WTC11 (cell line): ENCODE measurements at regions not wholly inside any gene's neighbourhood (a gene's known extent, or its start where the extent isn't known, plus 50 kb on each side); places are given as distances from the start of the nearest gene placed in this dataset.

Experiments used
- ATAC-seq: fragments of 200-7000 bp; cut with Tn5 transposase; 2 replicates; pipeline ENCODE4 v1.10.0; 2021; ENCODE audit warnings: mild to moderate bottlenecking, moderate library complexity
- CTCF ChIA-PET: fragments of 300-600 bp; sonication (Branson Sonifier 250); formaldehyde crosslinking; loops from one replicate; lab custom pipeline; 2021; ENCODE audit warnings: antibody characterized with exemption; lab: Charles Lee
- POLR2A ChIA-PET: fragments of 350-600 bp; sonication (Branson Sonifier 250); formaldehyde crosslinking; loops from one replicate; lab custom pipeline; 2021; ENCODE audit warnings: antibody characterized with exemption; lab: Charles Lee
- DNase-seq: peaks from one replicate; pipeline ENCODE4 v3.0.0; 2021; ENCODE audit warnings: low spot score
- H3K27ac Mint-ChIP-seq: 2 replicates; pipeline ENCODE4 v1.8.0; 2021; ENCODE audit warnings: mixed read lengths
- H3K27me3 Mint-ChIP-seq: 2 replicates; pipeline ENCODE4 v1.8.0; 2021; ENCODE audit warnings: low read depth, mild to moderate bottlenecking, moderate library complexity, mixed read lengths
- H3K36me3 Mint-ChIP-seq: 2 replicates; pipeline ENCODE4 v1.8.0; 2021; ENCODE audit warnings: mixed read lengths
- H3K4me1 Mint-ChIP-seq: 2 replicates; pipeline ENCODE4 v1.8.0; 2022; ENCODE audit warnings: mixed read lengths
- H3K4me3 Mint-ChIP-seq: 2 replicates; pipeline ENCODE4 v1.8.0; 2021; ENCODE audit warnings: mild to moderate bottlenecking, moderate library complexity, mixed read lengths
- H3K9me3 Mint-ChIP-seq: 2 replicates; pipeline ENCODE4 v1.8.0; 2021; ENCODE audit warnings: mixed read lengths
- E2F4 ChIP-seq: sonication (generic); formaldehyde crosslinking; IDR thresholded peaks from 2 replicates; pipeline ENCODE4 v1.8.1; 2022; ENCODE audit warnings: low read depth, mild to moderate bottlenecking, moderate library complexity, missing genetic modification reagents, borderline replicate concordance
- E2F5 ChIP-seq: sonication (generic); formaldehyde crosslinking; IDR thresholded peaks from 2 replicates; pipeline ENCODE4 v1.8.1; 2022; ENCODE audit warnings: mild to moderate bottlenecking, moderate library complexity, missing genetic modification reagents
- ELF4 ChIP-seq: sonication (generic); formaldehyde crosslinking; IDR thresholded peaks from 2 replicates; pipeline ENCODE4 v1.8.1; 2022; ENCODE audit warnings: low read depth, mild to moderate bottlenecking, moderate library complexity, missing genetic modification reagents
- ESRRA ChIP-seq: sonication (generic); formaldehyde crosslinking; IDR thresholded peaks from 2 replicates; pipeline ENCODE4 v1.8.1; 2022; ENCODE audit warnings: mild to moderate bottlenecking, missing genetic modification reagents, borderline replicate concordance
- FOXK1 ChIP-seq: sonication (generic); formaldehyde crosslinking; IDR thresholded peaks from 2 replicates; pipeline ENCODE4 v1.8.0; 2022; ENCODE audit warnings: mild to moderate bottlenecking, moderate library complexity, missing genetic modification reagents
- FOXP1 ChIP-seq: sonication (generic); formaldehyde crosslinking; IDR thresholded peaks from 2 replicates; pipeline ENCODE4 v1.8.0; 2022; ENCODE audit warnings: missing genetic modification reagents, mild to moderate bottlenecking, moderate library complexity, borderline replicate concordance
- GABPB1 ChIP-seq: sonication (generic); formaldehyde crosslinking; IDR thresholded peaks from 2 replicates; pipeline ENCODE4 v1.8.1; 2023; ENCODE audit warnings: mild to moderate bottlenecking, missing genetic modification reagents
- IRF2 ChIP-seq: sonication (generic); formaldehyde crosslinking; IDR thresholded peaks from 2 replicates; pipeline ENCODE4 v1.8.0; 2022; ENCODE audit warnings: low read depth, missing genetic modification reagents, borderline replicate concordance
- JAZF1 ChIP-seq: fragments of 250-450 bp; sonication (Bioruptor Pico); IDR thresholded peaks from 2 replicates; pipeline ENCODE4 v1.9.0; 2021; ENCODE audit warnings: moderate library complexity, mild to moderate bottlenecking, inconsistent platforms
- KAT7 ChIP-seq: sonication (generic); formaldehyde crosslinking; IDR thresholded peaks from 2 replicates; pipeline ENCODE4 v1.8.1; 2023; ENCODE audit warnings: missing genetic modification reagents, mild to moderate bottlenecking, borderline replicate concordance
- MYBL2 ChIP-seq: sonication (generic); formaldehyde crosslinking; IDR thresholded peaks from 2 replicates; pipeline ENCODE4 v1.8.1; 2023; ENCODE audit warnings: mild to moderate bottlenecking, moderate library complexity, missing genetic modification reagents
- NFYB ChIP-seq: sonication (generic); formaldehyde crosslinking; conservative IDR thresholded peaks from 2 replicates; pipeline ENCODE4 v1.8.0; 2022; ENCODE audit warnings: low read depth, missing genetic modification reagents
- NR1H2 ChIP-seq: sonication (generic); formaldehyde crosslinking; IDR thresholded peaks from 2 replicates; pipeline ENCODE4 v1.9.0; 2021; ENCODE audit warnings: mild to moderate bottlenecking, moderate library complexity, missing genetic modification reagents
- NR2C2 ChIP-seq: sonication (generic); formaldehyde crosslinking; IDR thresholded peaks from 2 replicates; pipeline ENCODE4 v1.8.0; 2022; ENCODE audit warnings: mild to moderate bottlenecking, missing genetic modification reagents
- NR3C1 ChIP-seq: sonication (generic); formaldehyde crosslinking; conservative IDR thresholded peaks from 2 replicates; pipeline ENCODE4 v1.8.1; 2023; ENCODE audit warnings: low read depth, mild to moderate bottlenecking, missing genetic modification reagents
- PRRX2 ChIP-seq: fragments of 250-450 bp; sonication (Bioruptor Pico); IDR thresholded peaks from 2 replicates; pipeline ENCODE4 v1.8.0; 2021; ENCODE audit warnings: mild to moderate bottlenecking
- RELA ChIP-seq: sonication (generic); formaldehyde crosslinking; IDR thresholded peaks from 2 replicates; pipeline ENCODE4 v1.8.1; 2022; ENCODE audit warnings: missing genetic modification reagents, mild to moderate bottlenecking, borderline replicate concordance
- SMAD3 ChIP-seq: sonication (generic); formaldehyde crosslinking; IDR thresholded peaks from 2 replicates; pipeline ENCODE4 v1.8.0; 2022; ENCODE audit warnings: missing genetic modification reagents, mild to moderate bottlenecking, borderline replicate concordance
- SP1 ChIP-seq: sonication (generic); formaldehyde crosslinking; conservative IDR thresholded peaks from 2 replicates; pipeline ENCODE4 v1.8.1; 2022; ENCODE audit warnings: missing genetic modification reagents
- USF1 ChIP-seq: sonication (generic); formaldehyde crosslinking; IDR thresholded peaks from 2 replicates; pipeline ENCODE4 v1.8.0; 2022; ENCODE audit warnings: mild to moderate bottlenecking, missing genetic modification reagents
- ZNF232 ChIP-seq: sonication (generic); formaldehyde crosslinking; IDR thresholded peaks from 2 replicates; pipeline ENCODE4 v1.8.0; 2022; ENCODE audit warnings: mild to moderate bottlenecking, missing genetic modification reagents
- ZNF671 ChIP-seq: fragments of 250-450 bp; sonication (Bioruptor Pico); IDR thresholded peaks from 2 replicates; pipeline ENCODE4 v1.8.0; 2021; ENCODE audit warnings: mild to moderate bottlenecking
- TF ChIP-seq, protein P1 (sequence below): sonication (generic); formaldehyde crosslinking; IDR thresholded peaks from 2 replicates; pipeline ENCODE4 v1.8.0; 2023; ENCODE audit warnings: missing genetic modification reagents
- TF ChIP-seq, protein P2 (sequence below): sonication (generic); formaldehyde crosslinking; IDR thresholded peaks from 2 replicates; pipeline ENCODE4 v1.8.0; 2022; ENCODE audit warnings: mild to moderate bottlenecking, missing genetic modification reagents
- TF ChIP-seq, protein P3 (sequence below): fragments of 250-450 bp; sonication (Bioruptor Pico); IDR thresholded peaks from 2 replicates; pipeline ENCODE4 v1.9.0; 2021; ENCODE audit warnings: mild to moderate bottlenecking, borderline replicate concordance
- TF ChIP-seq, protein P4 (sequence below): sonication (generic); formaldehyde crosslinking; IDR thresholded peaks from 2 replicates; pipeline ENCODE4 v1.8.1; 2023; ENCODE audit warnings: mild to moderate bottlenecking, missing genetic modification reagents, moderate library complexity

GRCh38 chr5:133691448-133691847, 79.1 kb upstream of the FSTL4 start:
- Mint-ChIP-seq H3K27me3 (no peaks in the 10 kb centered on the region; the same call in 1 of the 2 replicates), H3K27ac (no peak overlapping the region), H3K4me3 (no peak overlapping the region)
- ChIA-PET POLR2A (no interaction called here), CTCF (interaction anchor here (1.1 kb wide), 1 partner anchor 10 kb away, joined by 3 read pairs; no protein-coding TSS in a partner anchor)
- no peak for TF ChIP-seq SMAD3
- TF ChIP-seq, protein P1, sequence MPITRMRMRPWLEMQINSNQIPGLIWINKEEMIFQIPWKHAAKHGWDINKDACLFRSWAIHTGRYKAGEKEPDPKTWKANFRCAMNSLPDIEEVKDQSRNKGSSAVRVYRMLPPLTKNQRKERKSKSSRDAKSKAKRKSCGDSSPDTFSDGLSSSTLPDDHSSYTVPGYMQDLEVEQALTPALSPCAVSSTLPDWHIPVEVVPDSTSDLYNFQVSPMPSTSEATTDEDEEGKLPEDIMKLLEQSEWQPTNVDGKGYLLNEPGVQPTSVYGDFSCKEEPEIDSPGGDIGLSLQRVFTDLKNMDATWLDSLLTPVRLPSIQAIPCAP (CRISPR knock-in tag): no peak
- TF ChIP-seq RELA (CRISPR knock-in tag): no peak
- no peak for TF ChIP-seq MYBL2 (CRISPR knock-in tag)
- TF ChIP-seq E2F4: no peak
- no peak for TF ChIP-seq ELF4 (CRISPR knock-in tag)
- TF ChIP-seq PRRX2 (CRISPR knock-in tag): no peak
- TF ChIP-seq, protein P2, sequence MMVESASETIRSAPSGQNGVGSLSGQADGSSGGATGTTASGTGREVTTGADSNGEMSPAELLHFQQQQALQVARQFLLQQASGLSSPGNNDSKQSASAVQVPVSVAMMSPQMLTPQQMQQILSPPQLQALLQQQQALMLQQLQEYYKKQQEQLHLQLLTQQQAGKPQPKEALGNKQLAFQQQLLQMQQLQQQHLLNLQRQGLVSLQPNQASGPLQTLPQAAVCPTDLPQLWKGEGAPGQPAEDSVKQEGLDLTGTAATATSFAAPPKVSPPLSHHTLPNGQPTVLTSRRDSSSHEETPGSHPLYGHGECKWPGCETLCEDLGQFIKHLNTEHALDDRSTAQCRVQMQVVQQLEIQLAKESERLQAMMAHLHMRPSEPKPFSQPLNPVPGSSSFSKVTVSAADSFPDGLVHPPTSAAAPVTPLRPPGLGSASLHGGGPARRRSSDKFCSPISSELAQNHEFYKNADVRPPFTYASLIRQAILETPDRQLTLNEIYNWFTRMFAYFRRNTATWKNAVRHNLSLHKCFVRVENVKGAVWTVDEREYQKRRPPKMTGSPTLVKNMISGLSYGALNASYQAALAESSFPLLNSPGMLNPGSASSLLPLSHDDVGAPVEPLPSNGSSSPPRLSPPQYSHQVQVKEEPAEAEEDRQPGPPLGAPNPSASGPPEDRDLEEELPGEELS (CRISPR knock-in tag): no peak
- no peak for TF ChIP-seq NFYB (CRISPR knock-in tag)
- TF ChIP-seq NR3C1 (CRISPR knock-in tag): no peak
- TF ChIP-seq KAT7: no peak
- TF ChIP-seq ESRRA: no peak
- TF ChIP-seq SP1 (CRISPR knock-in tag): no peak
- no peak for TF ChIP-seq GABPB1 (CRISPR knock-in tag)
- no peak for TF ChIP-seq NR2C2
- TF ChIP-seq E2F5 (CRISPR knock-in tag): no peak
- no peak for TF ChIP-seq USF1 (CRISPR knock-in tag)
- no peak for TF ChIP-seq FOXP1 (CRISPR knock-in tag)
- no peak for TF ChIP-seq JAZF1 (CRISPR knock-in tag)
- TF ChIP-seq, all 79 proteins: peak for 0
- no peaks in the 10 kb centered on the region for H3K36me3 Mint-ChIP-seq
- no peak for ATAC-seq
- DNase-seq: no peak
- H3K4me1 Mint-ChIP-seq: no peaks in the 10 kb centered on the region
- no peaks in the 10 kb centered on the region for H3K9me3 Mint-ChIP-seq

DNA sequence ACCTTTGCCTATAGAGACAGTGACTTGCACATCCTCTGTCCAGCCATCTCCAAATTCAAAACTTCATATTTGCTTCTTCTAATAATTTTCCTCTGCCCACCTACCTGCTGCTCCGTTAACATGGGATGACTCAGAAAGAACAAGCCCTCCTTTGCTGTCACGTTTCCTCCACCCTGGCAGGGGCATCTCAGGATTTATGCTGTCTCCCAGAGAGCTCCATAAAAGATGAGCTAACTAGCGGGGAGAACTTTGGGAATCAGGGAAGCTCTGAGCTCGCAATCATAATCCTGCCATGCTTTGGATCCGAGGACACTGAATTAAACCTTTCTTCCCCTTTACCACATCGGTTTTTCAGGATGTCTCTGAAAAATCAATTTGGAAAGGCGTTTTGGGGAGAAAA, 78.4 kb upstream of the FSTL4 start:
- H3K27me3 Mint-ChIP-seq: no peaks in the 10 kb centered on the region; the same call in 1 of the 2 replicates
- ChIA-PET POLR2A (no interaction called here), CTCF (interaction anchor here (1.1 kb wide), 1 partner anchor 9 kb away, joined by 3 read pairs; no protein-coding TSS in a partner anchor)
- no peak for ATAC-seq
- H3K4me3 Mint-ChIP-seq: no peak overlapping the region
- no peaks in the 10 kb centered on the region for H3K9me3 Mint-ChIP-seq
- no peaks in the 10 kb centered on the region for H3K36me3 Mint-ChIP-seq
- no peak overlapping the region for H3K27ac Mint-ChIP-seq
- no peak for DNase-seq
- H3K4me1 Mint-ChIP-seq: no peaks in the 10 kb centered on the region
- TF ChIP-seq, protein P3, sequence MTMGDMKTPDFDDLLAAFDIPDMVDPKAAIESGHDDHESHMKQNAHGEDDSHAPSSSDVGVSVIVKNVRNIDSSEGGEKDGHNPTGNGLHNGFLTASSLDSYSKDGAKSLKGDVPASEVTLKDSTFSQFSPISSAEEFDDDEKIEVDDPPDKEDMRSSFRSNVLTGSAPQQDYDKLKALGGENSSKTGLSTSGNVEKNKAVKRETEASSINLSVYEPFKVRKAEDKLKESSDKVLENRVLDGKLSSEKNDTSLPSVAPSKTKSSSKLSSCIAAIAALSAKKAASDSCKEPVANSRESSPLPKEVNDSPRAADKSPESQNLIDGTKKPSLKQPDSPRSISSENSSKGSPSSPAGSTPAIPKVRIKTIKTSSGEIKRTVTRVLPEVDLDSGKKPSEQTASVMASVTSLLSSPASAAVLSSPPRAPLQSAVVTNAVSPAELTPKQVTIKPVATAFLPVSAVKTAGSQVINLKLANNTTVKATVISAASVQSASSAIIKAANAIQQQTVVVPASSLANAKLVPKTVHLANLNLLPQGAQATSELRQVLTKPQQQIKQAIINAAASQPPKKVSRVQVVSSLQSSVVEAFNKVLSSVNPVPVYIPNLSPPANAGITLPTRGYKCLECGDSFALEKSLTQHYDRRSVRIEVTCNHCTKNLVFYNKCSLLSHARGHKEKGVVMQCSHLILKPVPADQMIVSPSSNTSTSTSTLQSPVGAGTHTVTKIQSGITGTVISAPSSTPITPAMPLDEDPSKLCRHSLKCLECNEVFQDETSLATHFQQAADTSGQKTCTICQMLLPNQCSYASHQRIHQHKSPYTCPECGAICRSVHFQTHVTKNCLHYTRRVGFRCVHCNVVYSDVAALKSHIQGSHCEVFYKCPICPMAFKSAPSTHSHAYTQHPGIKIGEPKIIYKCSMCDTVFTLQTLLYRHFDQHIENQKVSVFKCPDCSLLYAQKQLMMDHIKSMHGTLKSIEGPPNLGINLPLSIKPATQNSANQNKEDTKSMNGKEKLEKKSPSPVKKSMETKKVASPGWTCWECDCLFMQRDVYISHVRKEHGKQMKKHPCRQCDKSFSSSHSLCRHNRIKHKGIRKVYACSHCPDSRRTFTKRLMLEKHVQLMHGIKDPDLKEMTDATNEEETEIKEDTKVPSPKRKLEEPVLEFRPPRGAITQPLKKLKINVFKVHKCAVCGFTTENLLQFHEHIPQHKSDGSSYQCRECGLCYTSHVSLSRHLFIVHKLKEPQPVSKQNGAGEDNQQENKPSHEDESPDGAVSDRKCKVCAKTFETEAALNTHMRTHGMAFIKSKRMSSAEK (CRISPR knock-in tag): no peak
- TF ChIP-seq NR1H2 (CRISPR knock-in tag): no peak
- no peak for TF ChIP-seq ZNF671
- TF ChIP-seq ZNF232 (CRISPR knock-in tag): no peak
- no peak for TF ChIP-seq FOXK1 (CRISPR knock-in tag)
- TF ChIP-seq, protein P4, sequence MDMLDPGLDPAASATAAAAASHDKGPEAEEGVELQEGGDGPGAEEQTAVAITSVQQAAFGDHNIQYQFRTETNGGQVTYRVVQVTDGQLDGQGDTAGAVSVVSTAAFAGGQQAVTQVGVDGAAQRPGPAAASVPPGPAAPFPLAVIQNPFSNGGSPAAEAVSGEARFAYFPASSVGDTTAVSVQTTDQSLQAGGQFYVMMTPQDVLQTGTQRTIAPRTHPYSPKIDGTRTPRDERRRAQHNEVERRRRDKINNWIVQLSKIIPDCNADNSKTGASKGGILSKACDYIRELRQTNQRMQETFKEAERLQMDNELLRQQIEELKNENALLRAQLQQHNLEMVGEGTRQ (CRISPR knock-in tag): no peak
- TF ChIP-seq USF1 (CRISPR knock-in tag): no peak
- TF ChIP-seq IRF2 (CRISPR knock-in tag): no peak
